Tibial nerve (tissue), 4 donors: ENCODE measurements at regions not wholly inside any gene's neighbourhood (a gene's known extent, or its start where the extent isn't known, plus 50 kb on each side); places are given as distances from the start of the nearest gene placed in this dataset.

Experiments
- EP300 ChIP-seq, 2 donors: sonication (generic); formaldehyde crosslinking; IDR thresholded peaks; one replicate each; pipeline ENCODE4 v1.6.1; 2017; ENCODE audit warnings: antibody characterized with exemption in 2 of 2, mild to moderate bottlenecking in 1 of 2
- TF ChIP-seq, protein P1 (sequence below), 5 experiments: fragments of 200-600 bp in 3 of 5; fragments of 450-650 bp in 2 of 5; sonication (generic) in 3 of 5; IDR thresholded peaks; one replicate each; pipeline ENCODE4 v1.5.1; 2016 to 2019; ENCODE audit warnings: antibody characterized with exemption in 5 of 5, mild to moderate bottlenecking in 3 of 5, moderate library complexity in 2 of 5

DNA sequence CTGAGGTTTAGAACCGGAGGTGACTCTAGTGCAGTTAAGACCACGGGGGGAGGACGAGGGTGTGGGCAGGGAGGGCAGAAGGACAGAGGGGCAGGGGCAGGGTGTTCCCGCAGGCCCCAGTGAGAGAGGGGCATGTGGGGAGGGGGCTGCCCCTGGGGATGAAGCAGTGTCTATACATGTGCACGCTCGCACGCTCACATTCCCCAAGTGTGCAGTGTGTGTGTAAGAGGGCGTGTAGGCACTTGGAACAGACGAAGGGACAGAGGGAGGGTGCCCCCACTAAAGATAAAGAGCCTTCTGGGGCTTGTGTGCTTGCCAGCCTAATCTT lies 69.5 kb upstream of the MEF2A start:
- no peak for TF ChIP-seq EP300 (IDR thresholded peaks at IDR 0.05)
- TF ChIP-seq, protein P1, sequence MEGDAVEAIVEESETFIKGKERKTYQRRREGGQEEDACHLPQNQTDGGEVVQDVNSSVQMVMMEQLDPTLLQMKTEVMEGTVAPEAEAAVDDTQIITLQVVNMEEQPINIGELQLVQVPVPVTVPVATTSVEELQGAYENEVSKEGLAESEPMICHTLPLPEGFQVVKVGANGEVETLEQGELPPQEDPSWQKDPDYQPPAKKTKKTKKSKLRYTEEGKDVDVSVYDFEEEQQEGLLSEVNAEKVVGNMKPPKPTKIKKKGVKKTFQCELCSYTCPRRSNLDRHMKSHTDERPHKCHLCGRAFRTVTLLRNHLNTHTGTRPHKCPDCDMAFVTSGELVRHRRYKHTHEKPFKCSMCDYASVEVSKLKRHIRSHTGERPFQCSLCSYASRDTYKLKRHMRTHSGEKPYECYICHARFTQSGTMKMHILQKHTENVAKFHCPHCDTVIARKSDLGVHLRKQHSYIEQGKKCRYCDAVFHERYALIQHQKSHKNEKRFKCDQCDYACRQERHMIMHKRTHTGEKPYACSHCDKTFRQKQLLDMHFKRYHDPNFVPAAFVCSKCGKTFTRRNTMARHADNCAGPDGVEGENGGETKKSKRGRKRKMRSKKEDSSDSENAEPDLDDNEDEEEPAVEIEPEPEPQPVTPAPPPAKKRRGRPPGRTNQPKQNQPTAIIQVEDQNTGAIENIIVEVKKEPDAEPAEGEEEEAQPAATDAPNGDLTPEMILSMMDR (IDR thresholded peaks at IDR 0.05): no peak
